ENCODE measurements at regions not wholly inside any gene's neighbourhood (a gene's known extent, or its start where the extent isn't known, plus 50 kb on each side); places are given as distances from the start of the nearest gene placed in this dataset.

DNA sequence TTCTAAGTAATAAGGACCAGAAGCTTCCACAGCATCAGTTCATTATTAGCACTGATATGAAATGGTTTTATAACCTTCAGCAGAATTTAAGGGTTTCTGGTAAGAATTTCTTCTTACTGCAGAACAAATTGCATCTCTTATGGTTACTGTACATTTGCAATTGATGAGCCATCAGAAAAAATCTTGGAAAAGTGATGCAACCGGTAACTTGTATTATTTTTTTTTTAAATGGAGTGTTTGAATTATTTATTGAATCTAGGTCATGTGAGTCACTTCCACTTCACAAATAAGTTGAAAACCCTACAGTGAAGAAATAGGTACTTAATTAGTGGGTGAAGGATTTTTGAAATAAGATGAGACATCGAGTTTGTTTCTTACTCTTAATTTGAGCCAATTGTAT is 786.0 kb downstream of the TUSC7 start:
- TF ChIP-seq, protein P1, sequence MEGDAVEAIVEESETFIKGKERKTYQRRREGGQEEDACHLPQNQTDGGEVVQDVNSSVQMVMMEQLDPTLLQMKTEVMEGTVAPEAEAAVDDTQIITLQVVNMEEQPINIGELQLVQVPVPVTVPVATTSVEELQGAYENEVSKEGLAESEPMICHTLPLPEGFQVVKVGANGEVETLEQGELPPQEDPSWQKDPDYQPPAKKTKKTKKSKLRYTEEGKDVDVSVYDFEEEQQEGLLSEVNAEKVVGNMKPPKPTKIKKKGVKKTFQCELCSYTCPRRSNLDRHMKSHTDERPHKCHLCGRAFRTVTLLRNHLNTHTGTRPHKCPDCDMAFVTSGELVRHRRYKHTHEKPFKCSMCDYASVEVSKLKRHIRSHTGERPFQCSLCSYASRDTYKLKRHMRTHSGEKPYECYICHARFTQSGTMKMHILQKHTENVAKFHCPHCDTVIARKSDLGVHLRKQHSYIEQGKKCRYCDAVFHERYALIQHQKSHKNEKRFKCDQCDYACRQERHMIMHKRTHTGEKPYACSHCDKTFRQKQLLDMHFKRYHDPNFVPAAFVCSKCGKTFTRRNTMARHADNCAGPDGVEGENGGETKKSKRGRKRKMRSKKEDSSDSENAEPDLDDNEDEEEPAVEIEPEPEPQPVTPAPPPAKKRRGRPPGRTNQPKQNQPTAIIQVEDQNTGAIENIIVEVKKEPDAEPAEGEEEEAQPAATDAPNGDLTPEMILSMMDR (IDR thresholded peaks at IDR 0.05; ENCODE audit: control insufficient read depth, insufficient read depth, low read depth, low read length, missing control alignments): no peak
- no peak overlapping the region for H3K4me3 ChIP-seq (ENCODE audit: control insufficient read depth, low read depth, low read length)
- DNase-seq (ENCODE audit: low read depth): no peak

DNA sequence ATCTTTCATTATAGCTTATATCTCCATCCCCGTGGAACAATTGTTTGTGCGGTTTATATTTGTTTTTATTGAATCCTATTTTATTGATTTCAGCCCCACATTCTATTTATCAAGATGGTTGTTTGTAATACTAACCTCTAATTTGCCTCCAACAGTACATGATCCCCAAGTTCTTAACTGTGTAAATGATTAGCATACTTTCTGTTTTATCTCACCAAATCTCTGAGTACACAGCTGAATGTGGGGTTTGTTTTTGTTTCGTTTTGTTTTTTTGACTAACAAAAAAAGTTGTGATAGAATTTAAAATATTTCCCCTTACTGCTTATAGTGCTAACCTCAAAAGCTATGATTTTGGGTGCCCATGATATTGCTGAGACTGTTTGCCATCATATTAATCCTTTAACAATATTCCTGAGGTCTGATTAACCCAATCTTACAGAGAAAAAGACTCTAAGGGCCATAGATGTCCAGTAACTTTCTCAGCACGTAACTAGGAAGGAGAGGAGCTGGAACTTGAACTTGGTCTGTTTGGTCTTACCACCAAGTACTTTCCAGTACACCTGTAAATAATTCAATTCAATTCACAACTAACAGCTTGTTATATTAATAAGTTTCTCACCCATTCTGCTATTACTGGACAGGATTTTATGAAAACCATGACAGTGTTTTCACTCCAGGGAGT is 789.8 kb downstream of the TUSC7 start:
- no peak for DNase-seq (ENCODE audit: low read depth)
- no peak overlapping the region for H3K4me3 ChIP-seq (ENCODE audit: control insufficient read depth, low read depth, low read length)
- TF ChIP-seq, protein P1 (IDR thresholded peaks at IDR 0.05; ENCODE audit: control insufficient read depth, insufficient read depth, low read depth, low read length, missing control alignments): no peak

DNA sequence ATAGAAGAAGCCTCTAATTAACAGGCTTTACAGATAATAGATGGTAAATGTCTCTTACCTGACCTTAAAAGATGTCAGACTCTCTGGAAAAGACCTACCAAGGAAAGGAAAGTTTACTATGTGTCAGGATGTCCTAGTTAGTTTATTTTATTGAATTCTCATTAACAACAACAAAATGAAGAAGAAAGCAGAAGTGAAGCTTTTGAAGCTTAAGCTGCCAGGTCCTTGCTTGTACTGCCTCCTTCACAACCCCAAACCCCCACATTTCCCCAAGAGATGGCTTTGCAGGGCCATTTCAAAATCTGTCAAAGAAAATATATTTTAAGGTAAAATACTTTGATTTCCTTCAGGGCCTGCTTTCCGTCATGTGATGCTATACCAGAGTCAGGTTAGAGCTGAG is 798.4 kb downstream of the TUSC7 start:
- no peak for DNase-seq (ENCODE audit: low read depth)
- TF ChIP-seq, protein P1 (IDR thresholded peaks at IDR 0.05; ENCODE audit: control insufficient read depth, insufficient read depth, low read depth, low read length, missing control alignments): no peak
- H3K4me3 ChIP-seq (ENCODE audit: control insufficient read depth, low read depth, low read length): no peak overlapping the region

DNA sequence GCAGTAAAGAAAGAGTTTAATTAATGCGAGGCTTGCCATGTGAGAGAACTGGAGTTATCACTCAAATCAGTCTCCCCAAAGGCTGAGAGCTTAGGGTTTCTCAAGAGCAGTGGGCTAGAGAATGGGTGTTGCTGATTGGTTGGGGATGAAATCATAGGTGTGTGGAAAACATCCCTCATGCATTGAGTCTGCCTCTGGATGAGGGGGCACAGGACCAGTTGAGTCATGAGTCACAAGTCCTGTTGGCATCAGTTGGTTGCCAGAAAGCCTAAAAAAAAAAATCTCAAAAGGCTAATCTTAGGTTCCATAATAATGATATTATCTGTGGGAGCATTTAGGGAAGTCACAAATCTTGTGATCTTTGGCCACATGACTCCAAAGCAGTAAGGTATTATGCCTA is 800.3 kb downstream of the TUSC7 start:
- no peak for DNase-seq (ENCODE audit: low read depth)
- H3K4me3 ChIP-seq (ENCODE audit: control insufficient read depth, low read depth, low read length): no peak overlapping the region
- TF ChIP-seq, protein P1 (IDR thresholded peaks at IDR 0.05; ENCODE audit: control insufficient read depth, insufficient read depth, low read depth, low read length, missing control alignments): no peak

DNA sequence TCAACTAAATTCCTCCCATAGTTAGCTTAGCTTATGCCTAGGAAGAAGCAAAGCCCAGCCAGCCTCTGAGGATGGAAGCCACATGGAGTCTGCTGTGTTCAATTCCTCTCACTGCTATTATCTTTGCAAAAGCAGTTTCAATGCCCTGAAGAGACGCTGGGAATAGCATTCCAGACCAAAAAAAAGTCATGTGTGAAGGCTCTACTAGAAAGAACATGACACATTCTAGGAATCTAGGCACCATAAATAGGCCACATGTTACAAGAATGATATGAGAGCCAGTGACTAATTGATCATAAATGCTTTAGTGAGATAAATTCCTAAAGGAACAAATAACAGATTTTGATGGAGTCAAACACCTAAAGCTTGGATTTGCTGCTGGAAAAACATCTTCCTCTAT is 800.8 kb downstream of the TUSC7 start:
- TF ChIP-seq, protein P1 (IDR thresholded peaks at IDR 0.05; ENCODE audit: control insufficient read depth, insufficient read depth, low read depth, low read length, missing control alignments): no peak
- H3K4me3 ChIP-seq (ENCODE audit: control insufficient read depth, low read depth, low read length): no peak overlapping the region
- DNase-seq (ENCODE audit: low read depth): no peak

DNA sequence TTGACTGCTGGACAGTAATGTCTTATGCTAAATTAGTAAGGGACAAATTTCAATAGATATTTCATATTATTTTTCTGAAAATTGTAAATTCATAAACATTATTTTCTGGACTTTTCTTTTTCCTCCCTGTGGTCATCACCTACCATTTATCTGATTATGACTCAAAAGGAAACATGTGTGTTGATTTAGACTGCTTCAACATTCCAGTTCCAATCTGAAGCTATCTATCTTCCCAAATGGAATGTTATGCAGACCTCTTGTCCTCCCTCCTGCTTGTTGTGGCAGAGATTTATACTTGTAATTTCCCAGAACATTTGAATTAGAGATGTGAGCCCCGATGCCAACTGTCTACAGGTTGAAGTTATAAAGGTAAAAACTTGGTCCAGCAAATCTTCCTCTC is 803.4 kb downstream of the TUSC7 start:
- DNase-seq (ENCODE audit: low read depth): no peak
- TF ChIP-seq, protein P1 (IDR thresholded peaks at IDR 0.05; ENCODE audit: control insufficient read depth, insufficient read depth, low read depth, low read length, missing control alignments): no peak
- H3K4me3 ChIP-seq (ENCODE audit: control insufficient read depth, low read depth, low read length): no peak overlapping the region
